Activated CD8-positive, alpha-beta memory T cell treated with anti-CD3 and anti-CD28 coated beads, Interleukin-2, amount 10 ng/mL, durations not matched to agents 7 days and 5 days (primary cell): ENCODE measurements at regions not wholly inside any gene's neighbourhood (a gene's known extent, or its start where the extent isn't known, plus 50 kb on each side); places are given as distances from the start of the nearest gene placed in this dataset.

Experiments
- ATAC-seq: fragments of 150-1000 bp; cut with Tn5 transposase; one replicate; pipeline ENCODE4 v1.10.0; 2021; ENCODE audit warnings: moderate library complexity
- CTCF ChIA-PET: fragments of 350-600 bp; sonication (Branson Sonifier 250); formaldehyde crosslinking; loops from one replicate; lab custom pipeline; 2021; ENCODE audit warnings: antibody characterized with exemption; lab: Charles Lee
- DNase-seq: peaks from one replicate; pipeline ENCODE4 v3.0.0-alpha.2; 2020
- H3K27ac Mint-ChIP-seq: one replicate; pipeline ENCODE4 v1.8.0; 2021; ENCODE audit warnings: mild to moderate bottlenecking, mixed read lengths
- H3K27me3 Mint-ChIP-seq: one replicate; pipeline ENCODE4 v1.8.0; 2021; ENCODE audit warnings: mixed read lengths
- H3K36me3 Mint-ChIP-seq: one replicate; pipeline ENCODE4 v1.8.0; 2021; ENCODE audit warnings: mild to moderate bottlenecking, mixed read lengths
- H3K4me1 Mint-ChIP-seq: one replicate; pipeline ENCODE4 v1.8.0; 2021; ENCODE audit warnings: mixed read lengths
- H3K4me3 Mint-ChIP-seq: one replicate; pipeline ENCODE4 v1.8.0; 2021; ENCODE audit warnings: mild to moderate bottlenecking, moderate library complexity, mixed read lengths
- H3K9me3 Mint-ChIP-seq: one replicate; pipeline ENCODE4 v1.8.0; 2022; ENCODE audit warnings: low read depth, mixed read lengths

DNA sequence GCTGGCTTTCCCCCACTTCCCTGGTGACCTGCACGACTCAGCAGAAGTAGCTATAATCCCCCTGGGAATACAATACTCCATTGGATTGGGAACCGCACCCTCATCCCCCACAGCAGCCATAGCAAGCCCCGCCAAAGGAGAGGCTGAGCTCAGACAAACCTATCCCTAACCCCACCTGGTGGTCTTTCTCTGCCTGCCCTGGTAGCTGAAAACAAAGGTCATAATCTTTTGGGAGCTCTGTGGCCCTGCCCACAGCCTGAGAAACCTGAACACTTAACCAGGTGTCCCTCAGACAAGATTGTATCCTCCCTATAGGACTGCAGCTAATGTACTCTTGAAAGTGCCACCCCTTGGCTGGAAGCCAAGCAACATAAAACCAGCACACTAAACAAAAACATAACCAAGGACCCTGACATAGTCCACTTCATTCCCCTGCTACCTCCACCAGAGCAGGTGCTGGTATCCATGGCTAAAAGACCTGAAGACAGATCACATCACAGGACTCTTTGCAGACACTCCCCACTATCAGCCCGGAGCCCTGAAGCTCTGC is 71.6 kb upstream of the RUNX1 start:
- CTCF ChIA-PET = interaction anchor here (1.1 kb wide), 1 partner anchor 17 kb away, joined by 3 read pairs; no protein-coding TSS in a partner anchor

DNA sequence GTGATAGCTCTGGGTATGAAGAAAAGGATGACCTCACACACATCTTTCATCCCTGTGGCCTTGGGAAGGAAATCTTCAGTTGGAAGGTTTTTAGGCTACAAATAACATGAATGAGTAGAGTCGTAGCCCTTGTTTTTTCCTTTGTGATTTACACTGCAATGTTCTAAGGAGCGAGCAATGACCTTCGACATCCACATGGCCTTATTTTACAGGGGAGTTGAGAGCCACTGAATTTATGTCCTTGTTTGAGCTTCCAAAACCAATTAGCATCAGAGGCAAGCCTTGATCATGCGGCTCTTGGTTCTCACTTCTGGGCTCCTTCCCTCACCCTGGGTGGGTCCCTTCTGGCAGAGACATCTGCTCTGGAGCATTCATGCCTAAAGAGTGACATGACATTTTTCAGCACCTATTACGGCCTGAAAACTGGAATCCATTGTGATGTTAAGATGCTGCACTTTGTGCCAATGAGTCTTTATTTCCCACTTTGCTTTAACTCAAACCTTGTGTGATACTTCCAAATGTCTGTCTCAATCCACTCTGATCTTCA is 70.5 kb upstream of the RUNX1 start:
- Mint-ChIP-seq H3K4me1 (no peaks in the 10 kb centered on the region), H3K27ac (no peak overlapping the region), H3K27me3 (peaks cover 7% of the 10 kb centered on the region), H3K4me3 (no peak overlapping the region), H3K9me3 (peaks cover 2% of the 10 kb centered on the region), H3K36me3 (peaks cover 3% of the 10 kb centered on the region)
- DNase-seq = no peak
- CTCF ChIA-PET = interaction anchor here (1.1 kb wide), 1 partner anchor 19 kb away, joined by 3 read pairs; no protein-coding TSS in a partner anchor
- ATAC-seq = no peak

More for the DNA sequence above, 71.6 kb upstream of the RUNX1 start:
- peaks cover 9% of the 10 kb centered on the region for H3K27me3 Mint-ChIP-seq
- ATAC-seq (no peak), DNase-seq (no peak)
- peaks cover 2% of the 10 kb centered on the region for H3K9me3 Mint-ChIP-seq
- H3K27ac Mint-ChIP-seq = no peak overlapping the region
- H3K4me1 Mint-ChIP-seq = no peaks in the 10 kb centered on the region
- no peak overlapping the region for H3K4me3 Mint-ChIP-seq
- H3K36me3 Mint-ChIP-seq = peaks cover 3% of the 10 kb centered on the region

DNA sequence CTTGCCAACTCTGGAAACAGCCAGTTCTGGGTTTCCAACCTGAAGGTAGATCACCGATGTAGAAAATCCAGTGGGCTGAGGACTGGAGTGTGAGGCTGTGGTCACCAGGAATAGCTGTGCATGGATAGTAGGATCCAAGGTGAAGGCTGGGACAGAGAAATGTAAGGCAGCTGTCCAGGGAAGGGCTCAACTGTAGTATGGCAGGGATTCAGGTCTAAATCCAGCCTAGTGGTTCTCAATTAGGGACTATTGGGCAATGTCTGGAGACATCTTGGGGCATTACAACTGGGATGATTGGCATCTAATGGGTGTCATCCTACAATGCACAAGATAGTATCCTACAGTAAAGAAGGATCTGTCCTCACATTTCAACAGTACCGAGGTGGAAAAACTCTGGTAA is 67.7 kb upstream of the RUNX1 start:
- CTCF ChIA-PET = no interaction called here
- H3K27ac Mint-ChIP-seq = no peak overlapping the region
- H3K36me3 Mint-ChIP-seq = peaks cover 1% of the 10 kb centered on the region
- DNase-seq = no peak
- peaks cover 2% of the 10 kb centered on the region for H3K27me3 Mint-ChIP-seq
- peaks cover 3% of the 10 kb centered on the region for H3K4me1 Mint-ChIP-seq
- H3K9me3 Mint-ChIP-seq = peaks cover 1% of the 10 kb centered on the region
- no peak for ATAC-seq
- H3K4me3 Mint-ChIP-seq = no peak overlapping the region

DNA sequence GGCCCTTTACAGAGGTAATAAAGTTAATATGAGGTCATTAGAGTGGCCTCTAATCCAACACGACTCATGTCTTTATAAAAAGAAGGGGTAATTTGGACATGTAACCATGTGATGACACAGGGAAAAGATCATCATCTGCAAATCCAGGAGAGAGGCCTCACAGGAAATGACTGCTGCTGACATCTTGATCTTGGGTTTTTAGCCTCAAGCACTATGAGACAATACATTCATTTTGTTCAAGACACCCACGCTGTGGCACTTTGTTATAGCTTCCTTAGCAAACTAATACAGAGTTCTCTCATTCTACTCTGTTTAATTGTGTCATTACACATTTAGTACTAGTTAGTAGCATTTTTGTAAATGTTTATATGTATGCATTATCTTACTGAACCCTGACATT is 64.0 kb upstream of the RUNX1 start:
- Mint-ChIP-seq H3K9me3 (peaks cover 1% of the 10 kb centered on the region), H3K36me3 (peaks cover 1% of the 10 kb centered on the region), H3K27me3 (no peaks in the 10 kb centered on the region), H3K4me1 (peaks cover 3% of the 10 kb centered on the region), H3K4me3 (no peak overlapping the region), H3K27ac (no peak overlapping the region)
- CTCF ChIA-PET = no interaction called here
- no peak for ATAC-seq
- DNase-seq = no peak

GRCh38 chr21:35111321-35111930 is 62.3 kb upstream of the RUNX1 start:
- ATAC-seq = no peak
- Mint-ChIP-seq H3K9me3 (peaks cover 1% of the 10 kb centered on the region), H3K4me3 (no peak overlapping the region), H3K27me3 (no peaks in the 10 kb centered on the region), H3K4me1 (peaks cover 3% of the 10 kb centered on the region), H3K27ac (no peak overlapping the region), H3K36me3 (peaks cover 1% of the 10 kb centered on the region)
- CTCF ChIA-PET = interaction anchor here (1.0 to 1.5 kb wide), 2 partner anchors 59 to 222 kb away, joined by 3 read pairs; no protein-coding TSS in a partner anchor
- DNase-seq = no peak

GRCh38 chr21:35108887-35109286 is 59.8 kb upstream of the RUNX1 start:
- peaks cover 3% of the 10 kb centered on the region for H3K4me1 Mint-ChIP-seq
- H3K4me3 Mint-ChIP-seq = no peak overlapping the region
- CTCF ChIA-PET = interaction anchor here (0.6 kb wide), 1 partner anchor 169 kb away, joined by 3 read pairs; no protein-coding TSS in a partner anchor
- no peaks in the 10 kb centered on the region for H3K27me3 Mint-ChIP-seq
- no peak overlapping the region for H3K27ac Mint-ChIP-seq
- peaks cover 1% of the 10 kb centered on the region for H3K36me3 Mint-ChIP-seq
- ATAC-seq = no peak
- peaks cover 1% of the 10 kb centered on the region for H3K9me3 Mint-ChIP-seq
- DNase-seq = no peak

DNA sequence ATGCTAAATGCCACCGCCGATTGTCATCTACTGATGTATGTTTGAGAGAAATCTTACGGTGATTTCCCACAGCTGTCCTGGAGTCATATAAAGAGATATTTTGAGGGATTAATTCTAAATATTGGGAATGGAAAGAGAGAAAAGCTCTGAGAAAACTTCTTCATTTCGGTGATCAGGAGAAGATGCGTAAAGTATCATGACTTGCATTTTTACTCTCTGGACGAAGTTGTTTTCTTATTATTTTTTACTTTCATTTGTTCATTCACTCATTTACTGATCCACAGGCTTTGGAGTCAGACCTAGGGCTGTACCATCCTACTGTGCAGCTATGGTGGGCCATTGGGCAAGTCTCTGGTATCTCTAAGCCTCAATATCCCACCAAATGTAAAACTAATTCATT is 58.4 kb upstream of the RUNX1 start:
- DNase-seq (no peak), ATAC-seq (no peak)
- H3K9me3 Mint-ChIP-seq = no peaks in the 10 kb centered on the region
- H3K4me3 Mint-ChIP-seq = no peak overlapping the region
- H3K36me3 Mint-ChIP-seq = no peaks in the 10 kb centered on the region
- CTCF ChIA-PET = no interaction called here
- H3K27me3 Mint-ChIP-seq = no peaks in the 10 kb centered on the region
- H3K27ac Mint-ChIP-seq = no peak overlapping the region
- H3K4me1 Mint-ChIP-seq = no peaks in the 10 kb centered on the region

- Mint-ChIP-seq H3K36me3 (no peaks in the 10 kb centered on the region), H3K9me3 (no peaks in the 10 kb centered on the region), H3K27ac (no peak overlapping the region), H3K4me1 (no peaks in the 10 kb centered on the region), H3K27me3 (no peaks in the 10 kb centered on the region), H3K4me3 (no peak overlapping the region)
- DNase-seq = no peak
- CTCF ChIA-PET = no interaction called here
- ATAC-seq = no peak
These were observed 57.2 kb upstream of the RUNX1 start for GRCh38 chr21:35106246-35106835.

- H3K27me3 Mint-ChIP-seq = no peaks in the 10 kb centered on the region
- H3K4me1 Mint-ChIP-seq = no peaks in the 10 kb centered on the region
- H3K4me3 Mint-ChIP-seq = no peak overlapping the region
- H3K27ac Mint-ChIP-seq = no peak overlapping the region
- DNase-seq (no peak), ATAC-seq (no peak)
- peaks cover 1% of the 10 kb centered on the region for H3K9me3 Mint-ChIP-seq
- H3K36me3 Mint-ChIP-seq = no peaks in the 10 kb centered on the region
- CTCF ChIA-PET = no interaction called here
These were observed 53.6 kb upstream of the RUNX1 start for GRCh38 chr21:35102488-35103371.

GRCh38 chr21:35100349-35100811 is 51.3 kb upstream of the RUNX1 start:
- DNase-seq (no peak), ATAC-seq (no peak)
- Mint-ChIP-seq H3K4me1 (peaks cover 17% of the 10 kb centered on the region), H3K27ac (no peak overlapping the region), H3K36me3 (no peaks in the 10 kb centered on the region), H3K27me3 (no peaks in the 10 kb centered on the region), H3K4me3 (no peak overlapping the region), H3K9me3 (peaks cover 1% of the 10 kb centered on the region)
- CTCF ChIA-PET = no interaction called here

GRCh38 chr21:35099310-35099709 is 50.2 kb upstream of the RUNX1 start:
- Mint-ChIP-seq H3K4me3 (no peak overlapping the region), H3K27me3 (no peaks in the 10 kb centered on the region), H3K4me1 (peaks cover 20% of the 10 kb centered on the region), H3K9me3 (peaks cover 5% of the 10 kb centered on the region), H3K36me3 (peaks cover 5% of the 10 kb centered on the region), H3K27ac (no peak overlapping the region)
- ATAC-seq (no peak), DNase-seq (no peak)
- CTCF ChIA-PET = no interaction called here
